Brain microvascular endothelial cell (primary cell): ENCODE measurements at regions not wholly inside any gene's neighbourhood (a gene's known extent, or its start where the extent isn't known, plus 50 kb on each side); places are given as distances from the start of the nearest gene placed in this dataset.

Source experiments
- DNase-seq: peaks from one replicate; pipeline ENCODE4 v3.0.0-alpha.2; 2020
- H3K27ac ChIP-seq: fragments of 250-450 bp; sonication (Bioruptor Pico); 2 replicates; pipeline ENCODE4 v1.5.1; 2020; ENCODE audit warnings: mild to moderate bottlenecking, moderate library complexity
- H3K27me3 ChIP-seq: fragments of 250-450 bp; sonication (Bioruptor Pico); replicated peaks from 2 replicates; pipeline ENCODE4 v1.5.1; 2020; ENCODE audit warnings: mild to moderate bottlenecking
- H3K36me3 ChIP-seq: fragments of 250-450 bp; sonication (Bioruptor Pico); replicated peaks from 2 replicates; pipeline ENCODE4 v1.5.1; 2020; ENCODE audit warnings: mild to moderate bottlenecking
- H3K4me3 ChIP-seq: 2 replicates; pipeline ENCODE4 v1.5.1; 2011; ENCODE audit warnings: low read depth, mild to moderate bottlenecking, control low read depth, low read length, moderate library complexity
- in situ Hi-C: cut with HindIII; loops from 2 replicates; pipeline ENCODE4 v1.10.0; 2017; ENCODE audit warnings: low sequenced_read_pairs, low pct_ligation_motif_present
- TF ChIP-seq, protein P1 (sequence below): IDR thresholded peaks from 2 replicates; pipeline ENCODE4 v1.5.1; 2011; ENCODE audit warnings: low read depth, mild to moderate bottlenecking, moderate library complexity, low read length, control low read depth, inconsistent platforms; ENCODE audit errors: missing control alignments

GRCh38 chr1:59137276-59137615 is 159.6 kb upstream of the FGGY start:
- TF ChIP-seq, protein P1, sequence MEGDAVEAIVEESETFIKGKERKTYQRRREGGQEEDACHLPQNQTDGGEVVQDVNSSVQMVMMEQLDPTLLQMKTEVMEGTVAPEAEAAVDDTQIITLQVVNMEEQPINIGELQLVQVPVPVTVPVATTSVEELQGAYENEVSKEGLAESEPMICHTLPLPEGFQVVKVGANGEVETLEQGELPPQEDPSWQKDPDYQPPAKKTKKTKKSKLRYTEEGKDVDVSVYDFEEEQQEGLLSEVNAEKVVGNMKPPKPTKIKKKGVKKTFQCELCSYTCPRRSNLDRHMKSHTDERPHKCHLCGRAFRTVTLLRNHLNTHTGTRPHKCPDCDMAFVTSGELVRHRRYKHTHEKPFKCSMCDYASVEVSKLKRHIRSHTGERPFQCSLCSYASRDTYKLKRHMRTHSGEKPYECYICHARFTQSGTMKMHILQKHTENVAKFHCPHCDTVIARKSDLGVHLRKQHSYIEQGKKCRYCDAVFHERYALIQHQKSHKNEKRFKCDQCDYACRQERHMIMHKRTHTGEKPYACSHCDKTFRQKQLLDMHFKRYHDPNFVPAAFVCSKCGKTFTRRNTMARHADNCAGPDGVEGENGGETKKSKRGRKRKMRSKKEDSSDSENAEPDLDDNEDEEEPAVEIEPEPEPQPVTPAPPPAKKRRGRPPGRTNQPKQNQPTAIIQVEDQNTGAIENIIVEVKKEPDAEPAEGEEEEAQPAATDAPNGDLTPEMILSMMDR: no peak
- Histone ChIP-seq H3K27ac (no peak overlapping the region), H3K36me3 (no peaks in the 10 kb centered on the region), H3K4me3 (no peak overlapping the region), H3K27me3 (no peaks in the 10 kb centered on the region)
- no peak for DNase-seq
- in situ Hi-C loops: no loop called here

DNA sequence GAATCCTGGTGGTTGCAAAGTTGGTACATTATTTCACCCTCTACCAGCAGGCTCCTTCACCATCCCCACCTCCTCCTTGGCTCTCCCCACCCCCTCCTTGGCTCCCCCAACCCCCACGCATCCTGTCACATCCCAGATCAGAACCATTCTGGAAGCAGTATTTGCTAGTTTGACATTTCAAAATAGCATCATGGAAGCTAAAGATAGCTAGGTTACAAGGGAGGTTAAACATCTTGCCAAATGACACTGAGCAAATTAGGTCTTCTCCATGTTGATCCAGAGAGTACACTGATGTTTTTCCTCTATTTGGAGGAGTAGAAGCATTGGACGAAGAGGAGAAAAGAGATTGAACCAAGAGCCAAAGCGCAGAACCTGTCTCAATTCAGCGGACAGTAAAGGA is 158.9 kb upstream of the FGGY start:
- in situ Hi-C loops: no loop called here

DNA sequence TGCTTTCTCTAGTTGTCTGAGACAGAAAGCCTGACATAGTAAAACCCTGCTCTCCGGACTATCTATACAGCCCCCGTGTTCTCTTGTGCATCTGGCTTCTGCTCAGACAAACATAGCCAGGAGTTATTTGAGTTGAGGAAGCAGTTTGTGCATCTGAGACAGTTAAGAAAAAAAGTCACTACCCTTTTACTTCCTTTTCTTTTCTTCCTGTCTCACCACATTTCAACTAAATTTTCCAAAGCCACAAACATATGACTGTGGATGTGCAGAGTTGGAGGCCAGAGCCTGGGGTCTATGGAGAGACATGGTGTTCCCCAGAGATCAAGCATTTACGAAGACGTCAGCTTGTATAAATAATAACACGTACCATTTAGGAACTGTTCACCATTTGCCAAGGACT is 158.5 kb upstream of the FGGY start:
- DNase-seq: no peak
- Histone ChIP-seq H3K27me3 (no peaks in the 10 kb centered on the region), H3K27ac (no peak overlapping the region), H3K36me3 (no peaks in the 10 kb centered on the region), H3K4me3 (no peak overlapping the region)
- TF ChIP-seq, protein P1: no peak
- in situ Hi-C loops: no loop called here

More for the DNA sequence above, 158.9 kb upstream of the FGGY start:
- no peak for DNase-seq
- Histone ChIP-seq H3K36me3 (no peaks in the 10 kb centered on the region), H3K4me3 (no peak overlapping the region), H3K27me3 (no peaks in the 10 kb centered on the region), H3K27ac (no peak overlapping the region)
- TF ChIP-seq, protein P1: no peak

DNA sequence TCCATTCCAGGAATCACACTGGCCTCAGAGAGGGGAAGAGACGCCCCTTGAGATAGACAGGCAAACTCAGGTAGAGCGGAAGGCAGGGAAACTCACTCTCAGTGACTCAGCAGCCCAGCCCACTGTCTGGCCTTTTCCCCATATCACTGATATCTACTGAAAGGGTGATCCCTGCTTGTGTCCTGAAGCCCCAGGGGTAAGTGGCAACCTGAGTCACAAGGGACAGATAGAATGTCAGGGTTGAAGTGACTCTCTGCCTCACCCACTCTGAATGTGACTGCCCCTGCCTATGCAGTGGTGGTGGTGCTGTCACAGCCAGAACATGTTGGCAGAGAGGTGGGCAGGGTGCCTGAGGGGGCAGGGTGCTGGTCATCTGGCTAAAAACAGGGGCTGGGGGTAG is 157.5 kb upstream of the FGGY start:
- no peaks in the 10 kb centered on the region for H3K27me3 ChIP-seq

DNA sequence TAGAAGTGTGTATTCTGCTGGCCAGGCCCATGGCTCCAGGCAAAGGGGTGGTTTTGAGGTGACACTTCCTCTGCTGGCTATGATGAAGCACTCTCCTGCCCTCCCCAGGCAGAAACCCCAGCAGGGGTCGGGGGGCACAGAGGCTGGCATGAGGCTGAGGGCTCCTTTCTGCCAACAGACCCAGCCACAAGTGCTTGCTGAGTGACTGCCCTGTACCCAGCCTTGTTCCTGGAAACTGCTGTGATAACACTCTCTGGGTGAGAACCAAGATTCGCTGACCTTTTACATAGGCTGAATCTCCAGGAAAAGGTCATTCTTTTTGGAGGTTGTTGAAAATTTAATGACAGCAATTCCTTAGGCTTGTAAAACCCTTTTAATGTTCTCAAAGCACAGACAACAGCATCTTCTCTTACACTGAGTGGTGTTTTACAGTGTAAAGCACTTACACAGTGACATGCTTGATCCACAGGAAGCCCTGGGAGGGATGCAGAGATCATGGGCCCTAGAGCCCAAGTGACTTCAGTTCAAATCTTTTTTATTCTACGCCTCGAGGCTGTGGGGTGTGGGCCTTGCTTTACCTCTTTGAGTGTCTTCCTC is 155.5 kb upstream of the FGGY start:
- H3K27me3 ChIP-seq: no peaks in the 10 kb centered on the region
- H3K36me3 ChIP-seq: no peaks in the 10 kb centered on the region
- no peak overlapping the region for H3K4me3 ChIP-seq
- TF ChIP-seq, protein P1: no peak
- in situ Hi-C loops: no loop called here
- H3K27ac ChIP-seq: no peak overlapping the region
- no peak for DNase-seq

More for the DNA sequence above, 157.5 kb upstream of the FGGY start:
- TF ChIP-seq, protein P1: no peak
- Histone ChIP-seq H3K27ac (no peak overlapping the region), H3K36me3 (no peaks in the 10 kb centered on the region), H3K4me3 (no peak overlapping the region)
- DNase-seq: no peak
- in situ Hi-C loops: no loop called here
